SJCRH30 (cell line): ENCODE measurements at regions not wholly inside any gene's neighbourhood (a gene's known extent, or its start where the extent isn't known, plus 50 kb on each side); places are given as distances from the start of the nearest gene placed in this dataset.
A peak's percentile ranks its signal among the peaks of the same experiment; 100 is the strongest.
"Not testable (repeated sequence)": the region's sequence is repeated elsewhere in the genome, so short reads cannot be mapped to it uniquely, and the experiment has no call there.

Source experiments
- DNase-seq, 2 experiments: peaks; one replicate each; pipeline ENCODE4 v3.0.0-alpha.2; 2015 to 2020
- H3K27ac ChIP-seq: fragments of 250-450 bp; sonication (Bioruptor Pico); 2 replicates; pipeline ENCODE4 v1.5.1; 2020; ENCODE audit warnings: mild to moderate bottlenecking, moderate library complexity
- H3K27me3 ChIP-seq: fragments of 250-450 bp; sonication (Bioruptor Pico); 2 replicates; pipeline ENCODE4 v1.5.1; 2020; ENCODE audit warnings: mild to moderate bottlenecking, moderate library complexity
- H3K36me3 ChIP-seq: fragments of 250-450 bp; sonication (Bioruptor Pico); 2 replicates; pipeline ENCODE4 v1.5.1; 2020; ENCODE audit warnings: mild to moderate bottlenecking, moderate library complexity
- H3K4me1 ChIP-seq: fragments of 250-450 bp; sonication (Bioruptor Pico); 2 replicates; pipeline ENCODE4 v1.5.1; 2020; ENCODE audit warnings: mild to moderate bottlenecking, moderate library complexity
- H3K4me3 ChIP-seq: fragments of 250-450 bp; sonication (Bioruptor Pico); 2 replicates; pipeline ENCODE4 v1.5.1; 2020; ENCODE audit warnings: mild to moderate bottlenecking, moderate library complexity
- H3K9me3 ChIP-seq: fragments of 250-450 bp; sonication (Bioruptor Pico); replicated peaks from 2 replicates; pipeline ENCODE4 v1.5.1; 2020; ENCODE audit warnings: mild to moderate bottlenecking, moderate library complexity

DNA sequence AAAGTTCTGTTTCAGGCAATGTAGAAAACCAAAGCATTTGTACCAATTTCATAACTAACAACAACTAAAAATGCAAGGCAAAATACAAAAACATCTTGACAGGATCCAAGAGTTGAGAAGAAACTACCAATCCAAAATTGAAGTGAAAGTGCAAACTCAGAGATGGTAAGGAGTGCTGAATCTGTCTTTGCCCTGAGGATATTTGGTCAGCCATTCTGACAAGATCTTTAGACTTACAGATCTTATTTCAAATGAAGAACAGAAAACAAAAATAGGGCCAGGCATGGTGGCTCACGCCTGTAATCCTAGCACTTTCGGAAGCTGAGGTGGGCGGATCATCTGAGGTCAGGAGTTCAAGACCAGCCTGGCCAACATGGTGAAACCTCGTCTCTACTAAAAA lies 412.8 kb downstream of the ZFHX3 start:
- H3K27me3 ChIP-seq: no peaks in the 10 kb centered on the region

DNA sequence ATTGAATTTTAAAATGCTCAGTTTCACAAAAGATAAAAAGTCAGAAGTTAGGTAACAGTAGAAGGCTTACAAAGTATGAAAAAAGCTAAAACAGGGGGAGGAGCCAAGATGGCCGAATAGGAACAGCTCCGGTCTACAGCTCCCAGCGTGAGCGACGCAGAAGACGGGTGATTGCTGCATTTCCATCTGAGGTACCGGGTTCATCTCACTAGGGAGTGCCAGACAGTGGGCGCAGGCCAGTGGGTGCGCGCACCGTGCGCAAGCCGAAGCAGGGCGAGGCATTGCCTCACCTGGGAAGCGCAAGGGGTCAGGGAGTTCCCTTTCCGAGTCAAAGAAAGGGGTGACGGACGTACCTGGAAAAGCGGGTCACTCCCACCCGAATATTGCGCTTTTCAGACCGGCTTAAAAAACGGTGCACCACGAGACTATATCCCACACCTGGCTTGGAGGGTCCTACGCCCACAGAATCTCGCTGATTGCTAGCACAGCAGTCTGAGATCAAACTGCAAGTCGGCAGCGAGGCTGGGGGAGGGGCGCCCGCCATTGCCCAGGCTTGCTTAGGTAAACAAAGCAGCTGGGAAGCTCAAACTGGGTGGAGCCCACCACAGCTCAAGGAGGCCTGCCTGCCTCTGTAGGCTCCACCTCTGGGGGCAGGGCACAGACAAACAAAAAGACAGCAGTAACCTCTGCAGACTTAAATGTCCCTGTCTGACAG lies 420.6 kb downstream of the ZFHX3 start:
- H3K36me3 ChIP-seq, H3K9me3 ChIP-seq, H3K27me3 ChIP-seq, H3K4me1 ChIP-seq: not testable (repeated sequence)
- H3K27ac ChIP-seq: peak overlapping the region; percentile 53
- H3K4me3 ChIP-seq: peak overlapping the region; percentile 64
- peak in 1 of 2 experiments; percentile 13 for DNase-seq

More for the DNA sequence above, 412.8 kb downstream of the ZFHX3 start:
- Histone ChIP-seq H3K9me3 (no peaks in the 10 kb centered on the region), H3K4me1 (no peaks in the 10 kb centered on the region), H3K27ac (no peak overlapping the region), H3K4me3 (no peak overlapping the region), H3K36me3 (no peaks in the 10 kb centered on the region)
- DNase-seq: no peak

DNA sequence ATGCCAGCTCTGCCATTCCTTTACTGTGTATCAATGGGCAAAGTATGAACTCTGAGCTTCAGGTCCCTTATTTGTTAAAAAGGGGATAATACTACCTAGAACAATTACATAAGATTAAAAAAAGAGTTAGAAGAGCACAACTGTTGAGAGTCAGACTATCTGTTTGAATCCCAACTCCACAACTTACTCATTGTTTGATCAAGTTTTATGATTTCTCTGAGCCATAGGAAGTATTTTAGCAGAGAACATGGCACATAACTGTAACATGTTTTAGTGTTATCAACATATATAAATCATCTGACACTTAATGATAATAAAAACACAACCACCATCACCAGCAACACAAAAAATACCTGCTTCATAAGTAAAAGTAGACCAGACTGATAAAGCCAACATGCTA lies 421.3 kb downstream of the ZFHX3 start:
- Histone ChIP-seq H3K9me3 (no peaks in the 10 kb centered on the region), H3K4me1 (no peaks in the 10 kb centered on the region), H3K27me3 (no peaks in the 10 kb centered on the region), H3K36me3 (no peaks in the 10 kb centered on the region), H3K4me3 (peak overlapping the region; percentile 64), H3K27ac (peak overlapping the region; percentile 53; the same call in 1 of the 2 replicates)
- DNase-seq: no peak

DNA sequence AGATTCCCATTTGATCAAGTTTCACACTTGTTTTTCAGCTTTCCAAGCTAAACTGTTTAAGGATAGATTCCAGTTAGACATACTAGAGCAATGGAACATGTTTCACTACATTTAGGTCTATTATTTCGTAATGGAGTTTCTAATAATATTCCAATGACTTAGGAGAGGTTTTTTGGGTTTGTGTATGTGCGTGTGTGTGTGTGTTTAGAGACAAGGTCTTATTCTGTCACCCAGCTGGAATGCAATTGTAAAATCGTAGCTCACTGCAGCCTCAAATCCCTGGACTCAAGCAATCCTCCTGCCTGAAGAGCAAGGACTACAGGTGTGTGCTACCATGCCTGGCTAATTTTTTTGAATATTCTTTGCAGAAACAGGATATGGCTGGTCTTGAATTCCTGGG lies 426.3 kb downstream of the ZFHX3 start:
- H3K4me1 ChIP-seq: no peaks in the 10 kb centered on the region
- no peak overlapping the region for H3K27ac ChIP-seq
- H3K4me3 ChIP-seq: no peak overlapping the region
- DNase-seq: no peak
- H3K27me3 ChIP-seq: no peaks in the 10 kb centered on the region
- no peaks in the 10 kb centered on the region for H3K9me3 ChIP-seq
- no peaks in the 10 kb centered on the region for H3K36me3 ChIP-seq

DNA sequence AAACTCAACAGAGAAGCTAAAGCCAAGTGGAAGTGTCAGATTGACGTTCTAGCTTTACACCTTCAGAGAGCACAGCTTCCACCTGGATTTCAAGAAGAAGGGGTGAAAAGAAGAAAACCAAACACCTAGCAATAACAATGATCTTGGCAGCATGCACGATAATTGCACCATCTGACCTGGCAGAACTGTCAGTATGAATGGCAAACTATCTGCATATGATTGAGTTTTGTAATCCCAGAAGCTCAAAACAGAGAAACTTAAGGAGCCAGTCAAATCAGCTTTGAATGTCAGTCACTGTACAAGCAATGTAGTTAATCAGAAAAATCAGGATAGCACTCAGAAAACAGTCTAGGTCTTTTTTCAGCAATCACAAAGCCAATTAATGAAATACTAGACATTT lies 427.1 kb downstream of the ZFHX3 start:
- Histone ChIP-seq H3K27ac (no peak overlapping the region), H3K27me3 (no peaks in the 10 kb centered on the region), H3K36me3 (no peaks in the 10 kb centered on the region)

DNA sequence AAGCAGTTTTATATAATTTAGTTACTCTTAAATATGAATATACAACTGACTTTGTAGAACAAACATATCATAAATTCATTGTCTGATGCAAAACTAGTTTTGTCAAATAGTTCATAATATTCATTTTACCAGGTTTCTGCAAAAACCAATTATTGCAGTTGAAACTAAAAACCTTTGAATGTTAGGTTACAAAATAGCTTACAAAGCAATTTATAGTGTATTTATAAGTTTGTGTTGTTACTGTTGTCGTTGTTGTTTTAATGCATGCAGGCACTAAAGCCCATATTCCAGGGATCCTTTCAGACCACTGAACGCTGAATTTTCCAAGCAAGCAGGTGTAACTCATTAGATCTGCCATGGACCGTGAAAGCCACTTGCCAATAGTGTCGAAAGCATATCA lies 427.6 kb downstream of the ZFHX3 start:
- no peaks in the 10 kb centered on the region for H3K36me3 ChIP-seq
- H3K4me1 ChIP-seq: no peaks in the 10 kb centered on the region
- no peak for DNase-seq
- H3K27ac ChIP-seq: no peak overlapping the region
- H3K9me3 ChIP-seq: no peaks in the 10 kb centered on the region
- no peak overlapping the region for H3K4me3 ChIP-seq
- no peaks in the 10 kb centered on the region for H3K27me3 ChIP-seq

More for the DNA sequence above, 427.1 kb downstream of the ZFHX3 start:
- Histone ChIP-seq H3K4me3 (no peak overlapping the region), H3K9me3 (no peaks in the 10 kb centered on the region), H3K4me1 (no peaks in the 10 kb centered on the region)
- no peak for DNase-seq

DNA sequence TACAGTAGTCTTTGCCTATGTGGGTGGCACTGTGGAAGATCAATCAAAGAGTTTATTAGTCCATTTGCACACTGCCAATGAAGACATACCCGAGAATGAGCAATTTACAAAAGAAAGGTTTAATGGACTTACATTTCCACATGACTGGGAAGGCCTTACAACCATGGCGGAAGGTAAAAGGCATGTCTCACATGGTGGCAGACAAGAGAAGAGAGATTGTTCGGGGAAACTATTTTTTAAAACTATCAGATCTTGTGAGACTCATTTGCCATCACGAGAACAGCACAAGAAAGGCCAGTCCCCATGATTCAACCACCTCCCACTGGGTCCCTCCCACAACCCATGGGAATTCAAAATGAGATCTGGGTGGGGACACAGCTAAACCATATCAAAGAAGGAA lies 432.1 kb downstream of the ZFHX3 start:
- Histone ChIP-seq H3K36me3 (no peaks in the 10 kb centered on the region), H3K9me3 (no peaks in the 10 kb centered on the region), H3K4me3 (no peak overlapping the region), H3K27ac (no peak overlapping the region), H3K27me3 (no peaks in the 10 kb centered on the region), H3K4me1 (no peaks in the 10 kb centered on the region)
- no peak for DNase-seq

DNA sequence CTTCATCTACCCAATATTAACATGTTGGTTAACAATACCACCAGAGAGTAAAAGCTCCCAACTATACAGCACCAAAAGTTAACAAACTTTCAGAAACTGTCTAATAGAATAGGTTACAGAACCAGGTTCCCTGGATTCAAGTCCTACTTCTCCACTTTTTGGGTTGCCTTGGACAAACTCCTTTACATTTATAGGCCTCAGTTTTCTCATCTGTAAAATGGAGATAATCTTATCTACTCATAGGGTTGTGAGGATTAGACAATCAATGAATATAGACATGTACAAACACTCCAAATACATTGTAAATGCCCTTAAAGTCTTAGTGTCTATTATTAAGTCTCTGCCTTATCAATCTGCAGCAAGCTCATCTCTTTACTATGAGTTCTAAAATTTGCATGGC lies 435.2 kb downstream of the ZFHX3 start:
- H3K4me3 ChIP-seq: no peak overlapping the region
- H3K36me3 ChIP-seq: no peaks in the 10 kb centered on the region
- DNase-seq: no peak
- H3K27me3 ChIP-seq: no peaks in the 10 kb centered on the region
- H3K27ac ChIP-seq: no peak overlapping the region
- H3K9me3 ChIP-seq: no peaks in the 10 kb centered on the region
- H3K4me1 ChIP-seq: no peaks in the 10 kb centered on the region

DNA sequence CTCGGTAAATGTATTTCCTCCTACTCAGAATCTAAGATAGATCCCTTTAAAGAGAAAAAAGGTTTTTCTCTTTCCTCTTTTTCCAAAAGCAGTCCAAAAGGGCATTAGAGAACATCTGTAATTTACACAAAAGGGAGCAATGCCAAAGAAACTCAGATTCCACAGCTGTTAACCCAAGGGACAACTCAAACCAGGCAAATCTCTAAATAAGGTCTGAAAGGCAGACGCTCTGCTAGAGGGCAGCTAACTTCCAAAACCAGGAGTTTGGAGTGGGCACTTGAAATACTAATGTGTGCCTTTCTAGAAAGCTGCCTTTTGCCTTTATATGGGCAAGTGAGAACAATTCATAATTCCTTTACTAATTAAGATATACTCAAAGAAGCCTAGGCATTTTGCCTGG lies 435.7 kb downstream of the ZFHX3 start:
- Histone ChIP-seq H3K27me3 (no peaks in the 10 kb centered on the region), H3K36me3 (no peaks in the 10 kb centered on the region), H3K4me3 (no peak overlapping the region), H3K9me3 (no peaks in the 10 kb centered on the region), H3K27ac (no peak overlapping the region), H3K4me1 (no peaks in the 10 kb centered on the region)
- DNase-seq: peak in 1 of 2 experiments; percentile 27

DNA sequence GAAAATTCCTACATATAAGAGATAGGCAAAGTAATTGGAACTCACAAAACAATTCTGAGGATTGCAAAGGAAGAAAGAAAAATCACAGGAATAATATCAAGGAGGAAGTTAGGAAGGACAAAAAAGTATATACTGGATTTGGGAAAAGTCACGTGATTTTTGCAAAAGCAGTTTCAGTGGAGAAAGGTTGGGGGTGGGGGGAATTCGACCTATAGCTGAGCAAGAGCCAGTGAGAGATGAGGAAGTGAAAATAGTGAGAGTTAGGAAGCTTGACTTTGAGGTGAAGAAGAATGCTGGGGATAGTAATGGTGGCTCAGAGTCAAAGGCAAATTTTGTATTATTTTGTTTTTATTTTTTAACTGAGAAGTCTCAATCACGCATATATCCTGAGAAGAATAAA lies 438.0 kb upstream of the PMFBP1 start:
- DNase-seq: no peak
- no peaks in the 10 kb centered on the region for H3K36me3 ChIP-seq
- H3K27me3 ChIP-seq: no peaks in the 10 kb centered on the region
- no peak overlapping the region for H3K27ac ChIP-seq
- H3K4me3 ChIP-seq: no peak overlapping the region
- no peaks in the 10 kb centered on the region for H3K9me3 ChIP-seq
- H3K4me1 ChIP-seq: no peaks in the 10 kb centered on the region

DNA sequence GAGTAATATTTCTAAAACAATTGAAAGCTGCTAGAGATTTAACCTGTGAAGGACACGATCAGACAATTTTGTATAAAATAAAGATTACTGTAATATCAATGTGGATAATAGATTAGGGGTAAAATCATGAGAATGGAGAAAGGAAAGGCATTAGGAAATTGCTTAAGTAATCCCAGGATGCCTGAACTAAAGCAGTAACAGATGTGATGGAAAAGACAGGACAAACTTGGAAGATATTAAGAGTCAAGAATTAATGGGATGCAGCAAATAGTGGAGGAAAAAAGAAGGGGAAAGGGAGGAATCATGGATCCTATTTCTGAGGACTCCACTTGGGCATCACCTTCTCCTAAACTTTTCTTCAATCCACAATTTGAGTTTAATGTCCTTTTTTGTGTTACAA lies 437.1 kb upstream of the PMFBP1 start:
- Histone ChIP-seq H3K27me3 (no peaks in the 10 kb centered on the region), H3K9me3 (no peaks in the 10 kb centered on the region), H3K36me3 (no peaks in the 10 kb centered on the region), H3K4me3 (no peak overlapping the region), H3K4me1 (no peaks in the 10 kb centered on the region), H3K27ac (no peak overlapping the region)
- no peak for DNase-seq

DNA sequence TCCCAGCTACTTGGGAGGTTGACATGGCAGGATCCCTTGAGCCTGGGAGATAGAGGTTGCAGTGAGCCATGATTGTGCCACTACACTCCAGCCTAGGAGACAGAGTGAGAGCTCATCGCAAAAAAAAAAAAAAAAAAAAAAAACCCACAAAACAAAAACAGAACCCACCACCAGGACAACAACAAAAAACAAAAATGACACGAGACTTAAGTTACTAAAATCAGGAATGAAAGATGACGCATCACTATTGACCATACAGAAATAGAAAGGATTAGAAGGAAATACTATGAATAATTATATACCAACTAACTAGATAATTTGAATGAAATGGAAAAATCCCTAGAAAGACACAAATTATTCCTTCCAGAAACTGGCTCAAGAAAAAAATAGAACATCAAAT lies 432.4 kb upstream of the PMFBP1 start:
- no peaks in the 10 kb centered on the region for H3K4me1 ChIP-seq
- H3K36me3 ChIP-seq: no peaks in the 10 kb centered on the region
- no peak overlapping the region for H3K4me3 ChIP-seq
- H3K27me3 ChIP-seq: no peaks in the 10 kb centered on the region
- DNase-seq: no peak
- H3K9me3 ChIP-seq: no peaks in the 10 kb centered on the region
- H3K27ac ChIP-seq: no peak overlapping the region

DNA sequence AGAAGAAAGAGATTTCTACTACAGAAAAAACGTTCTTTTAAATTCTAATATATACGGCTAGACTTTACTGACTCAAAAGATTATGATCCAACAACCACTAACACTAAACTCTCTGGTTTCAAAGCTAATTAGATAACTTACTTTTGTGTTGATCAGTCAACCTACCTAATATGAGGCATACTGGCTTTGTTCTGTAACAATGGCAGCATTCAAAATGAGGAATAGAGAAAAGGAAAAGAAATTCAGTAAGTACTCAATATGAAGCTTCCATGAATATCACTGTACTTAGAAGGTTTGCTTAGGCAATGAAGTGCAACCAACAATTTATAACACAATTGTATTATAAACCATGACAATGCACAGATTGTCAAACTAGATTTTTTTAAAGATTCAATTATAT lies 430.5 kb upstream of the PMFBP1 start:
- Histone ChIP-seq H3K4me3 (no peak overlapping the region), H3K27me3 (no peaks in the 10 kb centered on the region), H3K9me3 (no peaks in the 10 kb centered on the region), H3K36me3 (no peaks in the 10 kb centered on the region), H3K4me1 (no peaks in the 10 kb centered on the region), H3K27ac (no peak overlapping the region)
- DNase-seq: no peak

DNA sequence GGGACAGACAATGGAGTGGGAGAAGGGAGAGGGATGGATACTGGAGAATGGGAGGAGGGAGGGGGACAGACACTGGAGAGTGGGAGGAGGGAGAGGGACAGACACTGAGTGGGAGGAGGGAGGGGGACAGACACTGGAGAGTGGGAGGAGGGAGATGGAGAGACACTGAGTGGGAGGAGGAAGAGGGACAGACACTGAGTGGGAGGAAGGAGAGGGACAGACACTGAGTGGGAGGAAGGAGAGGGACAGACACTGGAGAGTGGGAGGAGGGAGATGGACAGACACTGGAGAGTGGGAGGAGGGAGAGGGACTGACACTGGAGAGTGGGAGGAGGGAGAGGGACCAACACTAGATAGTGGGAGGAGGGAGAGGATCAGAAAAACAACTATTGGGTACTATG lies 426.7 kb upstream of the PMFBP1 start:
- Histone ChIP-seq H3K4me3 (no peak overlapping the region), H3K9me3 (no peaks in the 10 kb centered on the region), H3K27ac (no peak overlapping the region), H3K4me1 (no peaks in the 10 kb centered on the region), H3K36me3 (no peaks in the 10 kb centered on the region), H3K27me3 (no peaks in the 10 kb centered on the region)
- no peak for DNase-seq

DNA sequence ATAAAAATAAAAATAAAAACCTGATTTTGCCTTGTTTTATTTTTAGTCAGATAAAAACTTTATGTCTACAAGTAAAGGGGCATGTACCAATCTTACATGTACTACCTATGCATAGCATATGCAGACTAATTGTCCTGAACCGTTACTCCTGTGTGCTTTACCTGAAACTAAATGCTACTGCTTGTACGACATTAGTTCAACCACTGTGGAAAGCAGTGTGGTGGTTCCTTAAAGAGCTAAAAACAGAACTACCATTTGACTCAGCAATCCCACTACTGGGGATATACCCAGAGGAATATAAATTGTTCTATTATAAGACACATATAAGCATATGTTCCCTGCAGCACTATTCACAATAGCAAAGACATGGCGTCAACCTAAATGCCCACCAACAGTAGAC lies 426.0 kb upstream of the PMFBP1 start:
- Histone ChIP-seq H3K9me3 (no peaks in the 10 kb centered on the region), H3K4me1 (no peaks in the 10 kb centered on the region), H3K27me3 (no peaks in the 10 kb centered on the region), H3K36me3 (no peaks in the 10 kb centered on the region), H3K27ac (no peak overlapping the region), H3K4me3 (no peak overlapping the region)
- DNase-seq: no peak

DNA sequence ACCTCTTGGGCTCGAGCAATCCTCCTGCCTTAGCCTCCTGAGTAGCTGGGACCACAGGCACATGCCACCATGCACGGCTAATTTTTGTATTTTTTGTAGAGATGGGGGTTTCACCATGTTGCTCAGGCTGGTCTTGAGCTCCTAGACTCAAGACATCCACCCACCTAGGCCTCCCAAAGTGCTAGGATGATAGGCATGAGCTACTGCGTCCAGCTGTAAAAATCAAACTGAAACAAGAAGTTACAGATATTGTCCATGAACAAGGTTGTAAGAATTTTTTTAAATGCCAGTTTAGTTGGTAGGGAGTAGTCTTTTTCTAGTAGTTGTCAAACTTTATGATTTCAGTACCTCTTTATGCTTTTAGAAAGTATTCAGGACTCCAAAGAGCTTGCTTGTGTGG lies 424.4 kb upstream of the PMFBP1 start:
- Histone ChIP-seq H3K4me3 (no peak overlapping the region), H3K36me3 (no peaks in the 10 kb centered on the region), H3K27ac (no peak overlapping the region), H3K4me1 (no peaks in the 10 kb centered on the region), H3K27me3 (no peaks in the 10 kb centered on the region), H3K9me3 (no peaks in the 10 kb centered on the region)
- no peak for DNase-seq
